Common myeloid progenitor, CD34-positive (primary cell): ENCODE measurements at regions not wholly inside any gene's neighbourhood (a gene's known extent, or its start where the extent isn't known, plus 50 kb on each side); places are given as distances from the start of the nearest gene placed in this dataset.
"Not testable (repeated sequence)": the region's sequence is repeated elsewhere in the genome, so short reads cannot be mapped to it uniquely, and the experiment has no call there.

Experiments
- CTCF ChIA-PET: fragments of 350-600 bp; sonication (Branson Sonifier 250); formaldehyde crosslinking; loops from one replicate; lab custom pipeline; 2021; ENCODE audit warnings: antibody characterized with exemption; lab: Charles Lee
- POLR2A ChIA-PET: fragments of 350-600 bp; sonication (Branson Sonifier 250); formaldehyde crosslinking; loops from one replicate; lab custom pipeline; 2021; ENCODE audit warnings: antibody characterized with exemption; lab: Charles Lee
- DNase-seq, 3 donors: peaks; one replicate each; pipeline versions ENCODE4 v3.0.0 to v3.0.0-alpha.2; 2013
- H3K27ac ChIP-seq, 2 experiments: 1 replicate in 1 of 2; 2 replicates in 1 of 2; pipeline ENCODE4 v1.7.0; 2013; ENCODE audit warnings: inconsistent platforms in 2 of 2, low read length in 2 of 2, mild to moderate bottlenecking in 2 of 2, low read depth in 1 of 2, moderate library complexity in 1 of 2; ENCODE audit not compliant: severe bottlenecking in 2 of 2, insufficient read depth in 1 of 2, poor library complexity in 1 of 2
- H3K27me3 ChIP-seq, 5 experiments: replicated peaks in 2 of 5; 1 replicate in 3 of 5; 2 replicates in 2 of 5; pipeline versions ENCODE4 v1.6.1 to v1.7.0; 2013; ENCODE audit warnings: low read length in 4 of 5, mild to moderate bottlenecking in 2 of 5, moderate library complexity in 2 of 5, inconsistent platforms in 1 of 5; ENCODE audit not compliant: insufficient read depth in 5 of 5, control insufficient read depth in 4 of 5
- H3K36me3 ChIP-seq, 4 experiments: 1 replicate in 2 of 4; 2 replicates in 2 of 4; pipeline versions ENCODE4 v1.6.1 to v1.7.0; 2013; ENCODE audit warnings: low read length in 3 of 4, control low read depth in 1 of 4, mild to moderate bottlenecking in 1 of 4; ENCODE audit not compliant: control insufficient read depth in 4 of 4, insufficient read depth in 4 of 4
- H3K4me1 ChIP-seq, 4 experiments: 1 replicate in 3 of 4; 2 replicates in 1 of 4; pipeline versions ENCODE4 v1.6.1 to v1.7.1; 2013; ENCODE audit warnings: low read length in 3 of 4, mild to moderate bottlenecking in 3 of 4, control low read depth in 1 of 4, inconsistent platforms in 1 of 4, moderate library complexity in 1 of 4; ENCODE audit not compliant: control insufficient read depth in 4 of 4, insufficient read depth in 4 of 4; ENCODE audit errors: control extremely low read depth in 1 of 4
- H3K4me3 ChIP-seq, 7 experiments: 1 replicate in 4 of 7; 2 replicates in 3 of 7; pipeline versions ENCODE4 v1.5.1 to v1.7.0; 2013; ENCODE audit warnings: mild to moderate bottlenecking in 7 of 7, low read length in 6 of 7, moderate library complexity in 6 of 7, inconsistent platforms in 2 of 7, low read depth in 2 of 7, control low read depth in 1 of 7; ENCODE audit not compliant: insufficient read depth in 4 of 7, control insufficient read depth in 1 of 7; ENCODE audit errors: extremely low read depth in 1 of 7
- H3K9me3 ChIP-seq, 5 experiments: 1 replicate in 4 of 5; 2 replicates in 1 of 5; pipeline versions ENCODE4 v1.6.1 to v1.7.1; 2013; ENCODE audit warnings: low read length in 4 of 5, mild to moderate bottlenecking in 2 of 5, inconsistent platforms in 1 of 5, low read depth in 1 of 5, moderate library complexity in 1 of 5; ENCODE audit not compliant: control insufficient read depth in 4 of 5, insufficient read depth in 2 of 5; ENCODE audit errors: control extremely low read depth in 1 of 5
- WGBS: methylation state at CpG from one replicate; pipeline ENCODE4 v1.1.5; 2013; ENCODE audit not compliant: insufficient coverage; 5-methylcytosine and 5-hydroxymethylcytosine counted together

DNA sequence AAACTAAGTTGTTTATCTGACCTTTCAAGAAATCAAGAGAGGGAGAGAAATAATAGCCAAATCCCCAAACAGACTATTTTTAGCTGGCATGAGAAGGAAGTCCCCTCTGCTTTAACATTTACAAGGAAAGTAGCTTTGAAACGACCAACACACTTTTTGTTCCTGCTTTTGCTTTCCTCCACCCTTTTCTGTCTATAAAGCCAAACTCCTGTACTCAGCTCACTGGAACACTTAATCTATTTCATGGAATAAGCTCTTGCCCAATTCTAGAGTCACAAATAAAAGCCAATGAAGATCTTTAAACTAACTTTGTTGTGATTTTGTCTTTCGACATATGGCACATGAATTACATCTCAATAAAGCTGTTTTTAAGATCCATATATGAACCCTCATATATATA is 86.8 kb upstream of the CCDC71L start:
- CTCF ChIA-PET = interaction anchor here (1.0 to 2.1 kb wide), 2 partner anchors 11 to 52 kb away, joined by 5 to 7 read pairs; no protein-coding TSS in a partner anchor
- POLR2A ChIA-PET = no interaction called here
- Histone ChIP-seq H3K27ac (no peak overlapping the region), H3K4me1 (peaks cover 3 to 15% (median 6%) of the 10 kb centered on the region in 4 experiments), H3K4me3 (no peak overlapping the region), H3K36me3 (no peaks in the 10 kb centered on the region), H3K9me3 (no peaks in the 10 kb centered on the region), H3K27me3 (no peaks in the 10 kb centered on the region)
- no CpG with 5 or more reads among the region's 2 CpGs for WGBS
- no peak for DNase-seq

- no peak for DNase-seq
- Histone ChIP-seq H3K36me3 (no peaks in the 10 kb centered on the region), H3K27me3 (no peaks in the 10 kb centered on the region), H3K9me3 (no peaks in the 10 kb centered on the region), H3K27ac (no peak overlapping the region), H3K4me1 (peaks cover 3 to 15% (median 6%) of the 10 kb centered on the region in 4 experiments), H3K4me3 (no peak overlapping the region)
- CTCF ChIA-PET = no interaction called here
- WGBS = 100% methylated on average over 1 of the region's 1 CpG
- POLR2A ChIA-PET = no interaction called here
Measured at GRCh38 chr7:106749165-106749564, 88.2 kb upstream of the CCDC71L start.

DNA sequence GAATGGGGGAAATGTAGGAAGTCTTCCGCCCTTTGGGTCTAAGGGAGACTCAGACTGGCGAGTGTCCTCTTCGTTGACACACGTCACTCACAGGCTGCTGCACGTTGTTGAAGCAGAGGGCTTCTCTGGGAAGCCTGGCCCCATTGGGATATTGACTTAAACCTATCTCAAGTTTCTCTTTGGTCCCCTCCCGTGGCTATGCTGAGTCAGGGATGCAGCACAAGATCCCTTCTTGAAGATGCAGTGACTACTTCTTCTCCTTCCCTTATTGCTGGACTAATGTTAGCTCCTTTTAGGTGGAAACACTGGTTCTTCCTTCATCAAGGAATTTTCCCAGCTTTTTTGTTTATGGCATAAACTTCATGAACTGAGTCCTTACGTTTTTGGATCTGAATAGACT is 89.8 kb upstream of the CCDC71L start:
- H3K4me1 ChIP-seq = peaks cover 3 to 15% (median 6%) of the 10 kb centered on the region in 4 experiments
- H3K27ac ChIP-seq = no peak overlapping the region
- CTCF ChIA-PET = interaction anchor here (1.7 kb wide), 1 partner anchor 11 kb away, joined by 5 read pairs; no protein-coding TSS in a partner anchor
- DNase-seq = no peak
- H3K9me3 ChIP-seq = peaks cover 0 to 1% (median 0%) of the 10 kb centered on the region in 5 experiments
- no peaks in the 10 kb centered on the region for H3K36me3 ChIP-seq
- H3K27me3 ChIP-seq = no peaks in the 10 kb centered on the region
- POLR2A ChIA-PET = no interaction called here
- 100% methylated on average over 6 of the region's 7 CpGs for WGBS
- H3K4me3 ChIP-seq = no peak overlapping the region

DNA sequence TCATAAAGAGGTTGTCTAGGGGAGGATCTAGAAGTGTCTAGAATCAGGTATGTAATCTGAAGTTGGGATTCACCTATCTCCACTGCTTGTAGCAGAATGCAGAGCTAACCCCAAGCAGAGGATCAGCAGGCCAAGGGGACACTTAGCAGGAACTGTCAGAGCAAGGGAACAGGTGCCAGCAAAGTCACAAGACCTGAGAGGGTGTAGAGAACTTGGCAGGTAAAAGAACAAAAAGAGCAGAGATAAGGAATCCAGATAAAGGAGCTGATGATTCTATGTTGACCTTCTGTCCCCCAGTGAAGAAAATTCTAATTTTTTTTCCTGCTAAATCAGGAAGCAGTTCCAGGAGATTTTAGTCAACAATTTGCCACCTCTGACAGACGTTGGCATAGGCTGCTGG is 91.4 kb upstream of the CCDC71L start:
- Histone ChIP-seq H3K27ac (no peak overlapping the region), H3K9me3 (peaks cover 0 to 1% (median 0%) of the 10 kb centered on the region in 5 experiments), H3K4me3 (no peak overlapping the region), H3K4me1 (peaks cover 3 to 14% (median 6%) of the 10 kb centered on the region in 4 experiments), H3K36me3 (no peaks in the 10 kb centered on the region), H3K27me3 (no peaks in the 10 kb centered on the region)
- CTCF ChIA-PET = interaction anchor here (1.2 to 1.7 kb wide), 2 partner anchors 12 to 83 kb away, joined by 3 to 5 read pairs; no protein-coding TSS in a partner anchor
- no peak for DNase-seq
- POLR2A ChIA-PET = no interaction called here
- 44% methylated on average over 1 of the region's 1 CpG for WGBS

DNA sequence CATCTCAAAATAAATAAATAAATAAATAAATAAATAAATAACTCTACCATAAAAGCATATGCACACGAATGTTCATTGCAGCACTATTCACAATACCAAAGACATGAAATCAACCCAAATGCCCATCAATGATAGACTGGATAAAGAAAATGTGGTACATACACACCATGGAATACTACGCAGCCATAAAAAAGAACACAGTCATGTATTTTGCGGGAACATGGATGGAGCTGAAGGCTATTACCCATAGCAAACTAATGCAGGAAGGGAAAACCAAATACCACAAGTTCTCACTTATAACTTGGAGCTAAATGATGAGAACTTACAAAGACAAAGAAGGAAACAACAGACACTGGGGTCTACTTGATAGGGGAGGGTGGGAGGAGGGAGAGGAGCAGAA is 94.1 kb upstream of the CCDC71L start:
- H3K4me3 ChIP-seq, H3K36me3 ChIP-seq, POLR2A ChIA-PET, H3K9me3 ChIP-seq, DNase-seq, H3K27ac ChIP-seq, H3K27me3 ChIP-seq: not testable (repeated sequence)
- no CpG with 5 or more reads among the region's 3 CpGs for WGBS
- H3K4me1 ChIP-seq = peaks cover 0 to 14% (median 12%) of the 10 kb centered on the region in 4 experiments
- CTCF ChIA-PET = interaction anchor here (1.0 to 1.6 kb wide), 3 partner anchors 8 to 95 kb away, joined by 3 to 4 read pairs (median 3); partner anchors contain the start of gene CCDC71L

DNA sequence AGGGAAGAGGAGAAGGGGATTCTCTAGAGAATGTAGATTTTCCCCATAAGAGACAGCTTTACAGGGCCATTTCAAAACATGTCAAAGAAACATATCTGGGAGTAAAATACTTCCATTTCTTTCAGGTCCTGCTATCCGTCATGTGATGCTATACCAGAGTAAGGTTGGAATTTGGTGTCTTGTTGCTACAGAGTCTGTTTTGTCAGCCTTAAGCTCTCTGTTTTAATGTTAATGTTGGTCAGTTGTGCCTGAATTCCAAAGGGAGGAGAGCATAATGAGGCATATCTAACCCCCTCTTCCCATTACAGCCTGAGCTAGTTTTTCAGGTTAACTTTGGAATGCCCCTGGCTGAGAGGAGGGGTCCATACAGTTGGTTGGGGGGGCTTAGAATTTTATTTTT is 94.7 kb upstream of the CCDC71L start:
- peaks cover 0 to 14% (median 12%) of the 10 kb centered on the region in 4 experiments for H3K4me1 ChIP-seq
- WGBS = no CpG with 5 or more reads among the region's 1 CpG
- no peak for DNase-seq
- no peaks in the 10 kb centered on the region for H3K36me3 ChIP-seq
- no peak overlapping the region for H3K27ac ChIP-seq
- no peak overlapping the region for H3K4me3 ChIP-seq
- no peaks in the 10 kb centered on the region for H3K27me3 ChIP-seq
- peaks cover 0 to 1% (median 0%) of the 10 kb centered on the region in 5 experiments for H3K9me3 ChIP-seq
- CTCF ChIA-PET = interaction anchor here (1.0 to 1.6 kb wide), 4 partner anchors 8 to 95 kb away, joined by 3 to 5 read pairs (median 4); partner anchors contain the start of gene CCDC71L
- POLR2A ChIA-PET = no interaction called here

DNA sequence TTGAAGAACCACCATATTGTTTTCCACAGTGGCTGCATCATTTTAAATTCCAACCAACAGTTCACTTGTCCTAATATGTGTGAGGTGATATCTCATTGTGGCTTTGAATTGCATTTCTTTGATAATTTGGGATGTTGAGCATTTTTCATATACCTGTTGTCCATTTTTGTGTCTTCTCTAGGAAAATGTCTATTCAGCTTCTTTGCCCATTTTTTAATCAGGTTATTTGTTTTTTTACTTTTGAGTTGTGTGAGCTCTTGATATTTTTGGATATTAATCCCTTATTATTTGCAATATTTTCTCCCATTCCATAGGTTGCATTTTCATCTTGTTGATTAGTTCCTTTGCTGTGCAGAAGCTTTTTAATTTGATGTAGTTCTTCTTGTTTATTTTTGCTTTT is 95.1 kb upstream of the CCDC71L start:
- H3K4me3 ChIP-seq = no peak overlapping the region
- no peaks in the 10 kb centered on the region for H3K27me3 ChIP-seq
- POLR2A ChIA-PET = no interaction called here
- H3K36me3 ChIP-seq = no peaks in the 10 kb centered on the region
- H3K4me1 ChIP-seq = peaks cover 0 to 14% (median 12%) of the 10 kb centered on the region in 4 experiments
- H3K27ac ChIP-seq = no peak overlapping the region
- H3K9me3 ChIP-seq = peaks cover 0 to 1% (median 0%) of the 10 kb centered on the region in 5 experiments
- CTCF ChIA-PET = interaction anchor here (1.1 to 1.6 kb wide), 3 partner anchors 19 to 96 kb away, joined by 3 to 5 read pairs (median 4); partner anchors contain the start of gene CCDC71L
- DNase-seq = no peak
